ENCODE measurements at regions not wholly inside any gene's neighbourhood (a gene's known extent, or its start where the extent isn't known, plus 50 kb on each side); places are given as distances from the start of the nearest gene placed in this dataset.

GRCh38 chr5:4258170-4258569, 662.5 kb downstream of the IRX1 start:
- no peaks in the 10 kb centered on the region for H3K36me3 ChIP-seq (ENCODE audit: insufficient read depth, low read length)
- DNase-seq (ENCODE audit: low read depth), result no peak
- H3K27ac ChIP-seq (ENCODE audit: low read depth, low read length), result no peak overlapping the region
- H3K36me3 Mint-ChIP-seq (ENCODE audit: low read depth, unreplicated experiment), result no peaks in the 10 kb centered on the region
- no peak overlapping the region for H3K4me3 Mint-ChIP-seq (ENCODE audit: unreplicated experiment)
- H3K27me3 Mint-ChIP-seq (ENCODE audit: low read depth, unreplicated experiment), result peaks cover 7% of the 10 kb centered on the region
- no peaks in the 10 kb centered on the region for H3K9me3 ChIP-seq (ENCODE audit: insufficient read depth, low read depth, low read length)
- H3K4me3 ChIP-seq (ENCODE audit: insufficient read depth, low read depth, low read length), result no peak overlapping the region
- H3K4me1 Mint-ChIP-seq (ENCODE audit: low read depth, unreplicated experiment), result no peaks in the 10 kb centered on the region
- no peak for TF ChIP-seq CTCF (IDR thresholded peaks at IDR 0.05; ENCODE audit: insufficient read depth, low read depth, low read length)
- no peak for TF ChIP-seq EZH2 (IDR thresholded peaks at IDR 0.05; ENCODE audit: insufficient read depth, low read length)
- no peak overlapping the region for H2AFZ ChIP-seq (ENCODE audit: low read depth, low read length)
- H3K79me2 ChIP-seq (ENCODE audit: insufficient read depth, low read length), result no peaks in the 10 kb centered on the region
- no peaks in the 10 kb centered on the region for H3K27me3 ChIP-seq (ENCODE audit: insufficient read depth, low read length)
- H3K4me2 ChIP-seq (ENCODE audit: low read length), result no peak overlapping the region
- H3K4me1 ChIP-seq (ENCODE audit: insufficient read depth, low read length), result no peaks in the 10 kb centered on the region
- H4K20me1 ChIP-seq (ENCODE audit: insufficient read depth, low read length), result no peaks in the 10 kb centered on the region
- no peak overlapping the region for H3K27ac Mint-ChIP-seq (ENCODE audit: unreplicated experiment)
- H3K9ac ChIP-seq (ENCODE audit: low read length), result no peak overlapping the region
- H3K9me3 Mint-ChIP-seq (ENCODE audit: unreplicated experiment), result peaks cover 2% of the 10 kb centered on the region
- FAIRE-seq, result no peak

GRCh38 chr5:4271193-4271592, 675.6 kb downstream of the IRX1 start:
- H3K27ac ChIP-seq (ENCODE audit: low read depth, low read length), result no peak overlapping the region
- no peak overlapping the region for H3K4me2 ChIP-seq (ENCODE audit: low read length)
- TF ChIP-seq EZH2 (IDR thresholded peaks at IDR 0.05; ENCODE audit: insufficient read depth, low read length) (no peak), CTCF (IDR thresholded peaks at IDR 0.05; ENCODE audit: insufficient read depth, low read depth, low read length) (no peak)
- H2AFZ ChIP-seq (ENCODE audit: low read depth, low read length), result no peak overlapping the region
- H3K4me1 ChIP-seq (ENCODE audit: insufficient read depth, low read length), result no peaks in the 10 kb centered on the region
- FAIRE-seq (no peak), DNase-seq (ENCODE audit: low read depth) (no peak)
- no peaks in the 10 kb centered on the region for H4K20me1 ChIP-seq (ENCODE audit: insufficient read depth, low read length)
- H3K36me3 Mint-ChIP-seq (ENCODE audit: low read depth, unreplicated experiment), result no peaks in the 10 kb centered on the region
- no peaks in the 10 kb centered on the region for H3K36me3 ChIP-seq (ENCODE audit: insufficient read depth, low read length)
- H3K27me3 Mint-ChIP-seq (ENCODE audit: low read depth, unreplicated experiment), result peaks cover 4% of the 10 kb centered on the region
- no peak overlapping the region for H3K4me3 ChIP-seq (ENCODE audit: insufficient read depth, low read depth, low read length)
- H3K27ac Mint-ChIP-seq (ENCODE audit: unreplicated experiment), result no peak overlapping the region
- H3K4me1 Mint-ChIP-seq (ENCODE audit: low read depth, unreplicated experiment), result no peaks in the 10 kb centered on the region
- H3K79me2 ChIP-seq (ENCODE audit: insufficient read depth, low read length), result no peaks in the 10 kb centered on the region
- no peak overlapping the region for H3K4me3 Mint-ChIP-seq (ENCODE audit: unreplicated experiment)
- peaks cover 2% of the 10 kb centered on the region for H3K9me3 Mint-ChIP-seq (ENCODE audit: unreplicated experiment)
- no peaks in the 10 kb centered on the region for H3K9me3 ChIP-seq (ENCODE audit: insufficient read depth, low read depth, low read length)
- H3K9ac ChIP-seq (ENCODE audit: low read length), result no peak overlapping the region
- no peaks in the 10 kb centered on the region for H3K27me3 ChIP-seq (ENCODE audit: insufficient read depth, low read length)

- no peak for DNase-seq (ENCODE audit: low read depth)
- H3K4me1 ChIP-seq (ENCODE audit: insufficient read depth, low read length), result no peaks in the 10 kb centered on the region
- peaks cover 1% of the 10 kb centered on the region for H3K9me3 Mint-ChIP-seq (ENCODE audit: unreplicated experiment)
- H3K4me3 Mint-ChIP-seq (ENCODE audit: unreplicated experiment), result no peak overlapping the region
- H3K4me1 Mint-ChIP-seq (ENCODE audit: low read depth, unreplicated experiment), result no peaks in the 10 kb centered on the region
- H3K27ac ChIP-seq (ENCODE audit: low read depth, low read length), result no peak overlapping the region
- no peaks in the 10 kb centered on the region for H3K9me3 ChIP-seq (ENCODE audit: insufficient read depth, low read depth, low read length)
- H4K20me1 ChIP-seq (ENCODE audit: insufficient read depth, low read length), result no peaks in the 10 kb centered on the region
- H3K79me2 ChIP-seq (ENCODE audit: insufficient read depth, low read length), result no peaks in the 10 kb centered on the region
- no peak overlapping the region for H3K27ac Mint-ChIP-seq (ENCODE audit: unreplicated experiment)
- H3K36me3 Mint-ChIP-seq (ENCODE audit: low read depth, unreplicated experiment), result no peaks in the 10 kb centered on the region
- no peaks in the 10 kb centered on the region for H3K27me3 ChIP-seq (ENCODE audit: insufficient read depth, low read length)
- no peaks in the 10 kb centered on the region for H3K27me3 Mint-ChIP-seq (ENCODE audit: low read depth, unreplicated experiment)
- no peak for FAIRE-seq
- H3K4me2 ChIP-seq (ENCODE audit: low read length), result no peak overlapping the region
- H3K9ac ChIP-seq (ENCODE audit: low read length), result no peak overlapping the region
- no peak overlapping the region for H2AFZ ChIP-seq (ENCODE audit: low read depth, low read length)
- no peaks in the 10 kb centered on the region for H3K36me3 ChIP-seq (ENCODE audit: insufficient read depth, low read length)
- no peak overlapping the region for H3K4me3 ChIP-seq (ENCODE audit: insufficient read depth, low read depth, low read length)
- TF ChIP-seq EZH2 (IDR thresholded peaks at IDR 0.05; ENCODE audit: insufficient read depth, low read length) (no peak), CTCF (IDR thresholded peaks at IDR 0.05; ENCODE audit: insufficient read depth, low read depth, low read length) (no peak)
Measured at GRCh38 chr5:4275232-4275631, 679.6 kb downstream of the IRX1 start.
